GM21528 (cell line): ENCODE measurements at regions not wholly inside any gene's neighbourhood (a gene's known extent, or its start where the extent isn't known, plus 50 kb on each side); places are given as distances from the start of the nearest gene placed in this dataset.

ENCODE experiments used
- ATAC-seq: cut with Tn5 transposase; IDR thresholded peaks from one replicate; pipeline ENCODE4 v1.9.1; 2021; ENCODE audit warnings: mild to moderate bottlenecking, moderate library complexity; ENCODE audit not compliant: unreplicated experiment, low FRiP score

DNA sequence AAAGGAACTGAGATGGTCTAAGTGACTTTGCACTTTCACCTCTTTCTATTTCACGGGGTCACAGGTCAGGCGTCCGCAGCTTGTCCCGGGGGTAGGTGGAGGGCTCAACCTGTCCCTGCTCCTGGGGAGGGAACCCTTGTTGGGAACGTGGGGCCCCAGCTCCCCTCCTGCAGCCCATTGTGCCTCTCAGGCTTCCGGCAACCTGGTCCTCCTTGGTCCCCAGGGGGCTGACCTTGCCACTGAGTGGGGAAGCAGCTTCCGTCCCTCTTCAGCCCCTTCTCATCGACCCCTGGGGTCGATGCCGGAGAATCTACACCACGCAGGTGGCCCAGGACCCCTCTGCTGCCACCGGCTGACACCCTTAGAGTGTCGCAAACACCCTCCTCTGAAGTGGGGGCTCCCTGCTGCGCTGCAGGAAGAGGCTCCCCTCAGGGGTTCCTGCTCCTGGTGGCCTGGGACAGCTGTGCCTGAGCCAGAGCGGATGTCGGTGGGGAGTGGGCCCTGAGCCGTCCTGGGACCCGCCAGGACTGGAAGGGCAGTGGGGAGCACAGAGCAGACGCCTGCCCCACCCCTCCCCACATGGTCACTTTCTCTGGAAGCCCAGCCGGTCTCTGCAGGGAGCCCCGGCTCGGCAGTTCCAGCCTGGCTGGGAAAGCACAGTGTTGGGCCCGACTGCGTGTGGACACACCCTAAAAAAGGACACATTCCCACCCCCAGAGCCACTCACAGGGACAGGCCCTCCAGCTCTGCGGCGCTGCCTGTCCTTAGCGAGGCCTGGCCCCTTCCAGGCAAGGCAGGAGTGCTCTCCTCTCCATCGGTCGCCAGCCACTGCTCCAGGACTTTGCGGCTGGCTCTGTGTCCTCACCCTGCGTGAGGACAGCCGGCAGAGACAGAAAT, 357.5 kb upstream of the SHH start:
- ATAC-seq: no peak

DNA sequence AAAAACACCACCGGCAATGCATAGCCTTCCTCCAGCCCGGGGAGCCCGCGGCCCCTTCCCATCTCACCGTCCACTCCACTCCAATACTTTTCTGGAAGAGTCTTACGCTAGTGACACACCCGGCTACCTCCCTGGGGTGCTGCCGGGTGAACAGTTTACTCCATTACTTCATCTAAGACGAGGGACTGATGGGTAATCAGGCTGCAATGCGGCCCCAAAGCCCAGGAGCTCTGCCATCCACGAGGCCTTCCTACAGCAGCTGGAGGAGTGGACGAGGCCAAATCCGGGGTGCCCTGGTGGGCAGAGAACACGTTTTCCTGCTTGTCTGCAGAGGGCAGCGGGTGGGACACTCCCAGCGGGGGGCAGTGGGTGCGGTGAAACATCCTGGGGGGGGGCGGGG, 356.2 kb upstream of the SHH start:
- ATAC-seq: no peak

DNA sequence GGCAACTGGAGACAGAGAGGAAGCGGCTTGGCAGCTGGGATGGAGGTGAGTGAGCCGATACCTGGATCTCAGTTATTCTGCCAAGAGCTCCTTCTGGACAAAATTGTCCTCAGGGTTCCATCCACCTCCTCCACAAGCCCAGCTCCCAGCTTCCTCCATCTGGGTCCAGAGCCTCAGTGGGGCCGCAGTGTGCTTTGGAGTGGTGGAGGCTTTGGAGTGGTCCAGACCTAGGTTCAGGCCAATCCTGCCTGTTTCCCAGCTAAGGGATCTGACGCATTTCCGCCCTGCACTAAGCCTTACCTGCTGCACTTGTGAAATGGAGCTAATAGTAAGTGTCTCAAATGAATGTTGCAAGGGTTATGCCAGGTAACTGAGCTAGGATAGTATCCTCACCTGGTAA, 355.7 kb upstream of the SHH start:
- no peak for ATAC-seq

DNA sequence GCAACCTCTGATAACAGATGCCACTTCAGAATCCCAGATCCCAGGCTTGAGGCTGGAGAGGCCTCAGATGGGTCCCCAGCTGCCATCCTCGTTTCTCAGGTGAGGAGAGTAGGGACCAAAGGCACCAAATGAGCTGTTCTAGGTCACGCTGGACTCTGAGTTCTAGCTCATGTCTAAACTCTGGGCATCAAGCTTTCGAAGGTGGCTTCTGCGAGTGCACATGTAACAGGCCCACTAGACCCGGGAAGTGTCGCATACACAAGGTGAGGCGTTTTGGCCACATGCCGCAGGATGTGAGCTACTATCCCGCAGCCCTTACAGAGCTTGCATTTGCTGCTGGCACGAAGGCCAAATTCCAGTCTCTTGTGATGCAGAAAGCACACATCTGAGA, 355.1 kb upstream of the SHH start:
- ATAC-seq: no peak

DNA sequence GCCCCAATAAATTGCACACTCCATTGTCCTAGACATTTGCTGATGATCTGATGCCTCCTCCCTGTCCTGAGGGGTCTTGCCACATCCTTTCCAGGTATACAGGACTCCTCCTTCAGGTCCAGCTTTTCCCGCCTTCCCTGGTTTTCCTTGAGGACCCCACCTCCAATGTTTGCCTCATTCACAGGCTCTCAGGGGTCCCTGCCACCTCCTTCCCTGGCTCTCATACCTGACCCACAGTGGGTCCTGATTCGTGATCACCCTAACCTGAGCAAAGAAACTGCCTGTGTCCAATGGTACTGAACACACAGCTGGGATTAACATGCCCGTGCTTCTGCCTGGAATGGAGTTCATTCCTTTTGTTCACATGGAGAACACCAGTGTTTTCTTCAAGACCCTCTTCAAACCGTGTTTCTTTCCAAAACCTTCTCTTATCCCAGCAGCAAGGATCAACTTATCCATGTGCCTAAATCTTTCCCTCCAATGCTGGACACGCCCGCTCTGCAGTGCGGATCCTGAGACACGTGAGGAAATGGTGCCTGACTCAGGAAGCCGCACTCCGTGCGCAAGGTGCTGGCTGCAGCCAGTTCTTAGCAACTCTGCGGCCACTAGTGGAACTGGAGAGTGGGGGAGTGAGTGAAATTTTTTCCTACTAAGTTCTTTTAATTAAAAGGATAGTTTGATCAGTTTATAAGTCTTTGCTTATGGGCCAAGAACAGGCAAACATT, 354.6 kb upstream of the SHH start:
- no peak for ATAC-seq

DNA sequence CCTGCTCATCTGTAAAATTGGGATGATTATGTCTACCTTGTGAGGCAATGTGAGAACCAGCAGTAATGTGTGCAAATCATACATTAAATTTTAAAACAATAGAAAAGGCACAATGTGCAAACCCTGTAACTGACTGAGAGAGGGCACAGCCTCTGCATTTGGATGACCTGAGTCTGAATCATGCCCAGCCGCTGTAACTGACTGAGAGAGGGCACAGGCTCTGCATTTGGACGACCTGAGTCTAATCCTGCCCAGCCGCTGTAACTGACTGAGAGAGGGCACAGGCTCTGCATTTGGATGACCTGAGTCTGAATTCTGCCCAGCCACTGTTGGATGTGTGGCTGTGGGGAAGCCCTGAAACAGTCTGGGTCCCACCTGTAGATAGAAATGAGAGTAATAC, 351.5 kb upstream of the SHH start:
- no peak for ATAC-seq

DNA sequence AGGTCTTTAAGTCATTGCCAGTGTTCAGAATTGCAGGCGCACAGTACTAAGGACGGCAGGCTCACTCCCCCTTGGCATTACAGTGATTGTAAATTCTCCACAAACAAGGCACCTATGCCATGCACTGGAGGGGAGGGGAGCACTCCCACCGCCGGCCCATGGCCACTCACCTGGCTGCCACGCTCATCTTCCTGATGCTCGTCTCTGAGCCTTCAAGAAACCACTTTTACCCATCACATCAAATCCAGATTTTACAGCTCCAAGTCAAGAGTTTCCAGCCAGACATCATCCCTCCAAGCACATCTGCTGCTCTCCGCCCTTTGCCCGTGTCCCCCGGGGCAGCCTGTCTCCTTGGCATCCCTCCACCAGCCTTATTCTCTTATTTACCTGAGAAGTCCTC, 350.2 kb upstream of the SHH start:
- no peak for ATAC-seq

DNA sequence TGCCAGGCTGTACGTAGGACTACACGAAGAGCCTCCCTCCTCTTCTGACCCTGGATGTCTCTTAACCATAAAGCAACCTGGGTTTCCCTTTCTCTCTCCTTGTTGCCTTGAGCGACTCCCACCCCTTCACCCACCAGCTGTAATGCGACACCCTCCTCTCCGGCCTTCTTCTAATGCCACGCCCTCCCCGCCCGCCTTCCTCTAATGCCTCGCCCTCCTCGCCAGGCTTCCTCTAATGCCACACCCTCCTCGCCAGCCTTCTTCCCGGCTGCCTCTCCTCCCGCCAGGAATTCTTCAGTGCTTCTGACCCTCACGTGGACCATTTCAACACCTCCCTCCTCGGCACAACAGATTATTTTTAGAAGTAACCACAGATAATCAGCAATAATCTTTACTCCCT, 348.5 kb upstream of the SHH start:
- ATAC-seq: no peak

DNA sequence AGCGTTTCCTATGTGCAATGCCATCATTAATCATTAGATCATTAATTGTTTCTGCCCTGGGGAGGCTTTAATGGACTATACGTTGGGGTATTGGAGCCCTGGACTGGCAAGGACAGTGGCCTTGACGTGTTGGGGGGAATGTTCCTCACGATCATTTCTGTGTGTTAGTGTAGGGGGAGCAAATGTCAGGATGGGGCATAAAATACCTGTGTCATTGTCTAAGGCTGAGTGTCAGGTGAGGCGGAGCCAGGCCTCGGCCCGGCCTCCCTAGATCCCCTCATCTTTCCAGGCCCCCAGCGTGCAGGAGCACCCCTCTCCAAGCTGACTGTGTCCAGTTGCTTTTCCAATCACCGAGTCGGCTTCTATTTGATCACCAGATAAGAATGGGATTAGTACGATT, 346.4 kb upstream of the SHH start:
- no peak for ATAC-seq

DNA sequence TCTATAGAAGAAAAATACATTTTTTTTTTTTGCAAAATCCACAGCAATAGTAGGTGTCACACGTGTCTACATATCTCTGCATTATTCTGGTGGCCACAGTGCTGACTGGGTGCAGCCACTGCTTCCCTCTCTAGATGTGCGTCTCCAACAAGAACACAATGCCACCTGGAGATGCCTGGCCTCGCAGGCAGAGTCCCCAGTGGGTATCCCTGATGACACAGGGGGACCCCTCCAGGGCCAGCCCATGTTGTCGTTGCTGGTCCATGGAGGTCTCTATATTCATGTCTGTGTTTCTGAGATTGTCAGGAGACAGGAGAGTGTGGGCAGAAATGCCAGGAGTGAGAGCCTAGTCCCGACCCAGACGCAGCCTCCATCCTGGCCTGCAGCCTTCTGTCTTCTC, 345.9 kb upstream of the SHH start:
- no peak for ATAC-seq

DNA sequence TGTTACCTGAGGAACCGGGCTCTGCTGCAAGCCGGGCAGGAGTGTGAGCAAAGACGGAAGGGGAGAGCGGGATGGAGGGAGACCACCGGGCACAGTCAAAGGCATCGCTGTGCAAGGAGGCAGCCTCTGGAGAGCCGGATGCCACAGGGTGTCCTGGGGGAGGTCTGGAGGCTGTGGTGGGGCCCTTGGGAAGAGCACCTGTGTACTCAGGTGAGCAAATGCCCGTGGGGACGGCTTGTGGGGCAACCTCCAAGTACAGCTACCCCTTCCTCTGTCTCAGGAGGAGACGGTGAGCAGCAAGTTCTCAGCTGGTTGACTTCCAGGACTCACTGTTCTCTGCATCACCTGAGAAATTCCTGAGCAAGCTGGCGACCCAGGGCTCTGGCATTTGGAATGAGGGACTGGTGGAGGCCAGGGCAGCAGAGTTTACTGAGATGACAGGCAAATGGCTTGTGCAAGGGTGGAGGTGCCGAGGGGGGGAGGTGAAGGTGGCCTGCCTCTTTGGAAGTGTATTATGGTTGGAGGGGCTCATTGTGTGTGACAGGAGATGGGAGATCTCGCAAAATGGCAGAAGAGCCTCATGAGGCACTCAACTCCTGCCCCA, 345.2 kb upstream of the SHH start:
- ATAC-seq: no peak

DNA sequence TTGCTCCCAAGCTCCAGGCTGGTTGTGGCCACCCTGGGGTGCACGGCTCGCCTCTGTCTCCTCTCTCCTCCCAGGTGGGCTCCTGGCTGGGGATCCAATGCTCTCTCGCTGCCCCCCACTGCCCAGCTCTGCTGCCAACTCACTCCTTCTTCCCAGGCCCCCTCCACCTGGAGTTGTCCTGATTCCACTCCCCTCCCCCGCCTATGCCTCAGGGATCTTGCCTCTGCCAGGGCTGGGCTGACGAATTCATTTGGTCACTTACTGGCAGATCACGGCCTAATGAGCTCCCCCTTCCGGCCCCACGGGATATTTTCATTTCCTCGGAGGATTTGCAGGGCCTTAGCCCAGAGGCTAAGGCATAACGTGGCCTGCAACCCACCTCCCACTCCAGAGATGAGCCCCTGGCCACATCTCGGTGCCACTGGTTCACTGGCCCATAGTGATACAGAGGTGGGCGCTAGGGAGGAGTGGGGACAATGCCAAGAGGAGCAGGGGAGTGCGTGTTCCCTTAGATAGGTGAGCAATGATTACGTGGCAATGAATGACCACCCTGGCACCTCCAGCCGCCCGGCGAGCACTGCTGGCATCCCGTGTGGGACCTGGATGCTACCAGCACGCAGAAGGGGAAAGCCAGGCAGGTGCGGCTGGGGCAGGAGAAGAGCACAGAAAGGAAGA, 344.6 kb upstream of the SHH start:
- ATAC-seq: no peak

DNA sequence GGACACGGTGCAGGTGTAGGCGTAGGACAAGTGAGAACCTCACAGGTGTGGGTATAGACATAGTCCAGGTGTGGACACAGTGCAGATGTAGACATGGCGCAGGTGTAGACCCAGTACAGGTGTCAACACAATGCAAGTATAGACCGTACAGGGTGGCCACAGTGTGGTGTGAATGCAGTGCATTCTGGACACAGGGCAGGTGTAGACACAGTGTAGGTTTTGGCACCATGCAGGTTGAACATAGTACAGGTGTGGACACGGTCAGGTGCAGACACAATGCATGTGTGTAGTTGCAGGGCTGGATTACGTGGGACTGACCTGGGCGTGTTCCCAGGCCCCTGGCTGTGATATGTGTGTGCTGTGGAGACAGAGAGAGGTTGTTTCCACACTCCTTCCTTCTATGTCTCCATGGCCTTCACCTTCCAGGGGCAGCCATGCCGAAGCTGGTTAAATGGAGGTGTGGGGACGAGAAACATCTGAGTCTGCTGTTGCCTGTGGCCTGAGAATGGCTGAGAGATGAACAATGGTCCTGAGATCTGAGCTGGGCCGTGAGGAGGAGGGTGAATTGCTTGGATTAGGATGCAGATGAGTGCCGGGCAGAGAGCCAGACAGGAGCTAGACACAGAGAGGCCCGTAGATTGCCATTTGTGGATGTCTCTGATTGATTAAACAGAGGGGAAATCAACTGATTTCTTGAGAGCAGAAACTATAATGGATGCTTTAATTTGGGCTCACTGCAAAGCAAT, 343.9 kb upstream of the SHH start:
- ATAC-seq: no peak

DNA sequence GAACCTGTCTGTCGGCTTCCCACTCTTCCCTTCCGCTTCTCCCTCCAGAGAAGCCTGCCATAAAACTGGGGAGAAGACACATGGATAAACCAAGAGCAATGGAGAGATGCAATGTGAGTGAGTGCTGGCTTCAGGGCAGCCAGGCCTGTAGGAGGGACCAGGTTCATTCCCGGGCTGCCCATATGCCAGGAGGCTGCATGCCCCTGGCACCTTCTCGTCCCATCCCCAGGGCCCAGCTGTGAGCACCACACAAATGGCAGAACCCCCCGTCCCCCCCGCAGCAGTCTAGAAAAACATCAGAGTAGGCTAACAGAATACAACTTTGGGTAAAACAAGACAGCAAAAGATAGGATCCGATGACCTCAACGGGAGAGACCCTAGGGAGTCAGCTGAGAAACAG, 341.3 kb upstream of the SHH start:
- ATAC-seq: no peak

DNA sequence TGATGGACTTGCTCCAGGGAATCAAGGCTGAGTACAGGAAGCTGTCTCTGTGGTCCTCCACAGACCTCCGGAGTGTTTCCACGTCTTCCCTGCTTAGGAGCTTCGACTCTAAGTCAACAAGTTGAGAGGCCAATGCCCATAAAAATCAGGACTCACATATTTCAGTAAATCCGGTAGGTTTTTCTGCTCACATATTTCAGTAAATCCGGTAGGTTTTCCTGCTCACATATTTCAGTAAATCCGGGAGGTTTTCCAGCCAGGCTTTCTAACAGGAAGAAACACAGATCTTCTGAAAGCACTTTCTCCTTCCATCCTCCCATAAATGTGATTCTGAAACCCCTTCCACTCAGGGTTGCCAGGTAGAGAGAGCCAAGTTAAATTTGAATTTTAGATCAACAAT, 340.1 kb upstream of the SHH start:
- ATAC-seq: no peak

DNA sequence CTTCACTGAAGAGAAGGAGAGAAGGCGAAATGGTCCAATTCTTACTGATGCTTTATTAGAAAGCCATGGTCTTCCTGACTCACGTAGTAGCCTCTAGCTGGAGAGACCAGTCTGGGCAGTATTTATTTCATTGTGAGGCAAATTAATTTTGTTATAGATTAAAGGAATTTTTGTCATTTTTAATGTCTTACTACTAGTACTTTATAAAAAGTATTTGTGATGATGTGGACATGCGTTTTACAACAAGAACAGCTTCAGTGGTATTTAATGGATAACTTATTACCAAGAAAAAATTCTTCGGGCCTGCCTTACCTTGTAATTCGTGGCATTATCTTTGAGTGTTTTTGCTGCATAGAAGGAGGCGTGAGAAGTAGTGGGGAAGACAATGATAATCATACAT, 339.4 kb upstream of the SHH start:
- no peak for ATAC-seq

DNA sequence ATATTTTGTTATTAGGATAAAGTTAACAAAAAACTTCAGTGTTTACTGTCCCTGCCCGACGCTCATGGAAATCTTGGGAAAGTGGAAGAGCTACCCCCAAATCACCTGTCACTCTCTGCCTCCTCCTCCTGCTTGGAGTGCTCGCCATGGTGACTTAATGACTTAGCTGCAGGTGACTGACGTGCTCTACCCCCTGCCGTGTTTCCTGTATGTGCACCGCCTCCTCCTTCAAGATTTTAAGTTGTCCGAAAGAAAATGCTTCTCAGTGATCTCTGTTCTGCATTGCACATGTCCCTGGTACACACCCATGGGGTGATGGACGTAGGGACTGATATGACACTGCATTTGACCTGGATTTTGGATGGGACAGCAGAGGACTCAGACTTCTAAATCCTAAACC, 338.8 kb upstream of the SHH start:
- no peak for ATAC-seq

DNA sequence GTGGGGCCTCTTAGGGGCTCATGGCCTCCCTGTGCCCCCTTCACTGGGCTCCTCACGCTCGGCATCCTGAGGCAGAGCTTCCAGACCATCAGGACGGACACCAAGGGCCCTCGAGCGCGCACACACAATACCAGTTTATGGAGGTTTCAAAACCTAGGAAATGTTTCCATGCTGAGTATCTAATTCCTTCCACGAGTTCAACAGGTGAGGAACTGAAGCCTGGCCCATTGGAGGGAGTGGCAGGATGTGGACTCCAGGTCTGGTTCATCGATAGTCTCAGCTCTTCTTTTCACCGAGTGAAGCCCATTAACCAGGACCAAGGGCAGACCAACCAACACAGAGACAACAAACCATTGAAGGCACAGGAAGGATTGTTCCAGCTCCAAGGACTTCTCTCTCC, 336.7 kb upstream of the SHH start:
- no peak for ATAC-seq

DNA sequence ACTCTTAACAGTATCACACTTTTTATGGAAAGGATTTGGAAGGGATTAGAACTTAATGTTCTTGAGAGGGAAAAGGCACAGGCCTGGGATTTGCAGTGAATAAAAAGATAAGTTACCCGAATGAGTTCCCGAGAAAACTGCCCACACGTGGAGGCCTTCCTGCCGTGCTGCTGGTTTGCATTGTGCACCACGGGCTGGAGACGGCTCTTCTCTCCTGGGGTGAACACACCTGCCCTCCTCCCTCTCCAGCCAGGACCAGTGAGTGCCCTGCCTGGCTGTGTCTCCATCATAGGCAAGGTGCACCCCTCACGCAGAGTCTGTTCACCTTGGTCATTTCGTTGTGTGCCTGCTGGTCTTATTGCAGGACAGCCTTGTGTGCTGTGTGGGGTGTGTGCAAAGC, 336.3 kb upstream of the SHH start:
- no peak for ATAC-seq

DNA sequence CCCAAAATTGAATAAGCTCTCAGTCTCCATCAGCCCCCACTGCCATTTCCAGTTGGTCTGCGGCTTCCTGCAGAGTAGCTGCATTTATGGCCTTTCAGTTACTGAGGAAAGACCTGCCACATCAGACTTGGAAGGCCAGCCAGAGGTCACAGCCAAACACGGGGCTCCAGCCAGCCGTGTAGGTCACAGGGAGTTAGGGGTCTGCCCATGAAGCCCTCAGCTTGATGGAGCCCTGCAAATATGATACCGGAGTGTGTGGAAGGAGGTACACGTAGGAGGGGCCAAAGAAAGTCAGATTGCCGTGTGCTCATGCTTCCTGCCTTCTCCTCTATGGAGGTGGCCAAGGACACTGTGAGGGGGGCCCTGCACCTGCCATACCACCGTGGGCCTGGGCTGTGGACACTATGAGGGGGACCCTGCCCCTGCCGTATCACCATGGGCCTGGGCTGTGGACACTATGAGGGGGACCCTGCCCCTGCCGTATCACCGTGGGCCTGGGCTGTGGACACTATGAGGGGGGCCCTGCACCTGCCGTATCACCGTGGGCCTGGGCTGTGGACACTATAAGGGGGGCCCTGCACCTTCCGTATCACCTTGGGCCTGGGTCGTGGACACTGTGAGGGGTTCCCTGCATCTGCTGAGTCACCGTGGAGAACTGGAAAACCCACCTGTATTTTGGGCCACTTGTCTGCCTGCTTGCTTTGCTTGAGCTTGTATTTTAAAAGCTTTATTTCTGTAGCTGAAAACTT, 335.7 kb upstream of the SHH start:
- no peak for ATAC-seq
